ENCODE measurements at regions not wholly inside any gene's neighbourhood (a gene's known extent, or its start where the extent isn't known, plus 50 kb on each side); places are given as distances from the start of the nearest gene placed in this dataset.
"Not testable (repeated sequence)": the region's sequence is repeated elsewhere in the genome, so short reads cannot be mapped to it uniquely, and the experiment has no call there.

DNA sequence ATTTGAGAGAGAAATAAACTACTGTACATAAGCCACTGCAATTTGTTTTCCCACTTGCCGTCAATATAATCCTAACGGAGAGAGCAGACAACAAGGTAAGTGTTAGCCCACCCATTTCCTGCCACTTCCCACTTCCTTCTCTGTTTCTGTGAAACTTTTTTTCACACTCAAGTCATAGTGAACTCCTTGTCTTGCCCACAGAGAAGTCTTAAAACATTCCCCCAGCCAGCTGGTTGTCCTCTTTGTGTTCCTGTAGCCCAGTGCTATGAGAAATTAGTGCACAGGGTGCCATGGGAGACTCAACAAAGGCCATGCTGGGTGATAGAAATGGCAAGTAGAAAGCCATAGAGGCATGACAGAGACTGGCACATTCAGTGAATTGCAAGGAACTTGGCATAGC, 208.6 kb downstream of the BLID start:
- Mint-ChIP-seq H3K4me3 (ENCODE audit: unreplicated experiment) (no peak overlapping the region), H3K4me1 (ENCODE audit: unreplicated experiment) (peaks cover 5% of the 10 kb centered on the region), H3K27me3 (ENCODE audit: unreplicated experiment) (no peaks in the 10 kb centered on the region), H3K9me3 (ENCODE audit: unreplicated experiment) (no peaks in the 10 kb centered on the region), H3K36me3 (ENCODE audit: low read depth, unreplicated experiment) (no peaks in the 10 kb centered on the region), H3K27ac (ENCODE audit: unreplicated experiment) (no peak overlapping the region)
- DNase-seq (ENCODE audit: low spot score): no peak
- TF ChIP-seq, protein P1, sequence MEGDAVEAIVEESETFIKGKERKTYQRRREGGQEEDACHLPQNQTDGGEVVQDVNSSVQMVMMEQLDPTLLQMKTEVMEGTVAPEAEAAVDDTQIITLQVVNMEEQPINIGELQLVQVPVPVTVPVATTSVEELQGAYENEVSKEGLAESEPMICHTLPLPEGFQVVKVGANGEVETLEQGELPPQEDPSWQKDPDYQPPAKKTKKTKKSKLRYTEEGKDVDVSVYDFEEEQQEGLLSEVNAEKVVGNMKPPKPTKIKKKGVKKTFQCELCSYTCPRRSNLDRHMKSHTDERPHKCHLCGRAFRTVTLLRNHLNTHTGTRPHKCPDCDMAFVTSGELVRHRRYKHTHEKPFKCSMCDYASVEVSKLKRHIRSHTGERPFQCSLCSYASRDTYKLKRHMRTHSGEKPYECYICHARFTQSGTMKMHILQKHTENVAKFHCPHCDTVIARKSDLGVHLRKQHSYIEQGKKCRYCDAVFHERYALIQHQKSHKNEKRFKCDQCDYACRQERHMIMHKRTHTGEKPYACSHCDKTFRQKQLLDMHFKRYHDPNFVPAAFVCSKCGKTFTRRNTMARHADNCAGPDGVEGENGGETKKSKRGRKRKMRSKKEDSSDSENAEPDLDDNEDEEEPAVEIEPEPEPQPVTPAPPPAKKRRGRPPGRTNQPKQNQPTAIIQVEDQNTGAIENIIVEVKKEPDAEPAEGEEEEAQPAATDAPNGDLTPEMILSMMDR (IDR thresholded peaks at IDR 0.05; ENCODE audit: unreplicated experiment): no peak

DNA sequence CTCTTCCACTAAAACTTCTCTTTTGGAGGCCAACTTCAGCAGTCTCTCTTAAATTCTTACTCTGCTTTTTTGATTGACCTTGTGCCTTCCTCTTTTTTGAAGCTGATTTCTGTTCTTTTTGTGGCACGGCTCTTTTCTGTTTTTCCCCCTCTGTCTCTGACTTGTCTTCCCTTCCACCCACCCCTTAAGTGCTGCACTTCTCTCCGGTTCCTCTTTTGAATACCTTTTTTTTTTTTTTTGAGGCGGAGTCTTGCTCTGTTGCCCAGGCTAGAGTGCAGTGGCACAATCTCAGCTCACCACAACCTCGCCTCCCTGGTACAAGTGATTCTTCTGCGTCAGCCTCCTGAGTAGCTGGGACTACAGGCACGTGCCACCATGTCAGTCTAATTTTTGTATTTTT, 211.9 kb downstream of the BLID start:
- Mint-ChIP-seq H3K9me3 (ENCODE audit: unreplicated experiment) (no peaks in the 10 kb centered on the region), H3K4me3 (ENCODE audit: unreplicated experiment) (no peak overlapping the region)

DNA sequence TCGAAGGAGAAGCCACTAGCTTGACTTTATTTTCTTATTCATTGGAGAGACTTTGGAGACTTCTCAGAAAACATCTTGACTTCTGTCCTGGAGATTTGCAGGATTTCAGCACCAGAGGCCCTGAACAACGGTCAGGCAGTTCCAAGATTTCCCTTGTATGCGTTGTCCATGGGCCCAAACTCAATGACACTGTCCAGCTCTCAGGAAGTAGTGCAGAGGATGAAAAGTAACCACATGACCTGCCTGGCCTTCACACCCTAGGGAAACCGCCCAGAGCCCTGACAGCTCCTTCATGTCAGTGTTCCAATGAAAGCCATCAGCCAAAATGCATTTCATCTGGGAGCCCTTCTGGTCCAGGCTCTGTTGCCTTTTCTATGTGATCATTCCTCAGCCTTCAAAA, 214.1 kb downstream of the BLID start:
- TF ChIP-seq, protein P1 (IDR thresholded peaks at IDR 0.05; ENCODE audit: unreplicated experiment): no peak
- peaks cover 4% of the 10 kb centered on the region for H3K27me3 Mint-ChIP-seq (ENCODE audit: unreplicated experiment)
- H3K27ac Mint-ChIP-seq (ENCODE audit: unreplicated experiment): no peak overlapping the region
- no peaks in the 10 kb centered on the region for H3K36me3 Mint-ChIP-seq (ENCODE audit: low read depth, unreplicated experiment)
- peaks cover 5% of the 10 kb centered on the region for H3K4me1 Mint-ChIP-seq (ENCODE audit: unreplicated experiment)
- no peaks in the 10 kb centered on the region for H3K9me3 Mint-ChIP-seq (ENCODE audit: unreplicated experiment)
- H3K4me3 Mint-ChIP-seq (ENCODE audit: unreplicated experiment): no peak overlapping the region
- DNase-seq (ENCODE audit: low spot score): no peak

More for the DNA sequence above, 211.9 kb downstream of the BLID start:
- no peak overlapping the region for H3K27ac Mint-ChIP-seq (ENCODE audit: unreplicated experiment)
- DNase-seq (ENCODE audit: low spot score): no peak
- H3K27me3 Mint-ChIP-seq (ENCODE audit: unreplicated experiment): peaks cover 4% of the 10 kb centered on the region
- TF ChIP-seq, protein P1 (IDR thresholded peaks at IDR 0.05; ENCODE audit: unreplicated experiment): no peak
- H3K36me3 Mint-ChIP-seq (ENCODE audit: low read depth, unreplicated experiment): no peaks in the 10 kb centered on the region
- H3K4me1 Mint-ChIP-seq (ENCODE audit: unreplicated experiment): peaks cover 10% of the 10 kb centered on the region

DNA sequence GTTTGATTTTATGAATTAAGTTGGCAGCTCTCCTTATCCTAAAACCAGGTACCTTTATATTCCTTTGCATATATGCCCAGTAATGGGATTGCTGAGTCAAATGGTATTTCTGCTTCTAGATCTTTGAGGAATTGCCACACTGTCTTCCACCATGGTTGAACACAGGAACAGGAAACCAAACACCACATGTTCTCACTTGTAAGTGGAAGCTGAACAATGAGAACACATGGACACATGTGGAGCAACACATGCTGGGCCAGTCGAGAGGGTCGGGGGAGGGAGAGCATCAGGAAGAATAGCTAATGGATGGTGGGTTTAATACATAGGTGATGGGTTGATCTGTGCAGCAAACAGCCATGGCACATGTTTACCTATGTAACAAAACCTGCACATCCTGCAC, 214.6 kb downstream of the BLID start:
- peak overlapping the region; percentile 34 for H3K4me3 Mint-ChIP-seq (ENCODE audit: unreplicated experiment)
- not testable (repeated sequence) for H3K27me3 Mint-ChIP-seq (ENCODE audit: unreplicated experiment); H3K27ac Mint-ChIP-seq (ENCODE audit: unreplicated experiment); H3K9me3 Mint-ChIP-seq (ENCODE audit: unreplicated experiment); H3K4me1 Mint-ChIP-seq (ENCODE audit: unreplicated experiment); H3K36me3 Mint-ChIP-seq (ENCODE audit: low read depth, unreplicated experiment); DNase-seq (ENCODE audit: low spot score)

DNA sequence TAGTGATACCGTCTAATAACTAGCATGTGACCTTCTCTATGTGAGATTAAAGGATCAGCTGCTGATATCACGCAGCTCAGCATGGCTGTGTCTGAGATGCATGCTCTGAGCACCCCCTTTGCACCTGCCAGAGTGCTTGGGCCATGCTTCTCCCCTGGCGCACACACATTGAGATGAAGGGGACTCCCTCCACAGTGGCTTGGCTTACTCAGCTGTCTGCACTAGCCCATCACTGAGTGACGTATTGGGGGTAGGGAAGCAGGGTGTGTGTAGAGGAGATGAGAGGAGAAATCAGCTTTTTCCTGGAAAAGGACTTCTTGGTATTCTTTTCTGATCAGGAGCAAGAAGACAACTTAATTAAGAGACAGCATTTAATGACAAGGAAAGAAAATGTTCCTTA, 216.5 kb downstream of the BLID start:
- H3K27ac Mint-ChIP-seq (ENCODE audit: unreplicated experiment): no peak overlapping the region
- H3K4me3 Mint-ChIP-seq (ENCODE audit: unreplicated experiment): no peak overlapping the region
- peaks cover 4% of the 10 kb centered on the region for H3K27me3 Mint-ChIP-seq (ENCODE audit: unreplicated experiment)
- H3K36me3 Mint-ChIP-seq (ENCODE audit: low read depth, unreplicated experiment): no peaks in the 10 kb centered on the region
- no peak for DNase-seq (ENCODE audit: low spot score)
- H3K9me3 Mint-ChIP-seq (ENCODE audit: unreplicated experiment): no peaks in the 10 kb centered on the region
- peaks cover 10% of the 10 kb centered on the region for H3K4me1 Mint-ChIP-seq (ENCODE audit: unreplicated experiment)
- TF ChIP-seq, protein P1 (IDR thresholded peaks at IDR 0.05; ENCODE audit: unreplicated experiment): no peak

DNA sequence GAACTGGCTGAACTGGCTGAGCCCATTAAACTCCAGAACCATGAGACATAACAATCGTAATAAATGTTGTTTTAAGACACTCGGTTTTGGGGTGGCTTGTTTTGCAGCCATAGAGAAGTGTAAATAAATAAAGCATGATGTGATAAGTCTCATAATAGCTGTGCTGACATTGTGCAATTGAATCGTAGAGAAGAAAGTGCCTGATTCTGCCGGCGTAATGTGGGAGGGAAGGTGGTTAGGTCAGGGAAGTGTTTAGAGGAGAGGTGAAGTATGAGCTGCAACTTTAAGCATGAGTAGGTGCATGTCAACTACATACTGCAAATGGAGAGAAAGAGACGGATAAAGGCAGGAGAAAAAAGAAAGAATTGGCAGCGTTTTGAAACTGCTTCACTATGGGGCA, 217.1 kb downstream of the BLID start:
- no peak overlapping the region for H3K4me3 Mint-ChIP-seq (ENCODE audit: unreplicated experiment)
- H3K4me1 Mint-ChIP-seq (ENCODE audit: unreplicated experiment): peaks cover 10% of the 10 kb centered on the region
- H3K36me3 Mint-ChIP-seq (ENCODE audit: low read depth, unreplicated experiment): no peaks in the 10 kb centered on the region
- no peak overlapping the region for H3K27ac Mint-ChIP-seq (ENCODE audit: unreplicated experiment)
- no peaks in the 10 kb centered on the region for H3K9me3 Mint-ChIP-seq (ENCODE audit: unreplicated experiment)
- TF ChIP-seq, protein P1 (IDR thresholded peaks at IDR 0.05; ENCODE audit: unreplicated experiment): no peak
- no peak for DNase-seq (ENCODE audit: low spot score)
- H3K27me3 Mint-ChIP-seq (ENCODE audit: unreplicated experiment): peaks cover 4% of the 10 kb centered on the region
